ENCODE measurements at regions not wholly inside any gene's neighbourhood (a gene's known extent, or its start where the extent isn't known, plus 50 kb on each side); places are given as distances from the start of the nearest gene placed in this dataset.

DNA sequence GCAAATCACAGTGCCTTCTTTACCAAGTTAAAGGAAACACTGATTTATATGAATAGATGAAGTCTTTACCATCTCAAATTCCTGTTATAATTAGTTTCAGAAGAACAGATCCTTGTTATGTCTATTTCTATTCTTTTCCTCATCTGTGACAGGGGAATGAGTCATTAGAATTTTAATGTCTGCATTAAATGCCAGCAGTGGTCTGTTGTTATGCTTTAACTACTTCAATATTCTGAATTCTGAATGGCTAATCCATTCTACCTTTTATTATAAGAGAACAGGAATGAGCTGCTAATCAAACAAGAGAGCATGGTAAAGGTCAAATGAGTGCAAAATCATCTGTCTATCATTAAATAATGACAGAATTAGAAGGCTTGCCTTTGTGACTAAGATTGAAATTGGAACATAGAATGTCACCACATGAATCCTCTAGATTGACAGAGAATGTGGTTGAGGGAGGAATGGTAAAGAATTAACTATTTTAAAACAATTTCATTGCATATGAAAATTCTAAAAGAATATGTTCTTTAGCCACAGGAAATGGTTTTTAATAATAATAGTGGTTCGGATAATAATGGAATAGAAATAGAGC lies 935.5 kb downstream of the ADGRL3 start:
- DNase-seq (ENCODE audit: low spot score), result no peak

GRCh38 chr4:62133977-62134376 lies 933.9 kb downstream of the ADGRL3 start:
- no peak for DNase-seq (ENCODE audit: low spot score)

DNA sequence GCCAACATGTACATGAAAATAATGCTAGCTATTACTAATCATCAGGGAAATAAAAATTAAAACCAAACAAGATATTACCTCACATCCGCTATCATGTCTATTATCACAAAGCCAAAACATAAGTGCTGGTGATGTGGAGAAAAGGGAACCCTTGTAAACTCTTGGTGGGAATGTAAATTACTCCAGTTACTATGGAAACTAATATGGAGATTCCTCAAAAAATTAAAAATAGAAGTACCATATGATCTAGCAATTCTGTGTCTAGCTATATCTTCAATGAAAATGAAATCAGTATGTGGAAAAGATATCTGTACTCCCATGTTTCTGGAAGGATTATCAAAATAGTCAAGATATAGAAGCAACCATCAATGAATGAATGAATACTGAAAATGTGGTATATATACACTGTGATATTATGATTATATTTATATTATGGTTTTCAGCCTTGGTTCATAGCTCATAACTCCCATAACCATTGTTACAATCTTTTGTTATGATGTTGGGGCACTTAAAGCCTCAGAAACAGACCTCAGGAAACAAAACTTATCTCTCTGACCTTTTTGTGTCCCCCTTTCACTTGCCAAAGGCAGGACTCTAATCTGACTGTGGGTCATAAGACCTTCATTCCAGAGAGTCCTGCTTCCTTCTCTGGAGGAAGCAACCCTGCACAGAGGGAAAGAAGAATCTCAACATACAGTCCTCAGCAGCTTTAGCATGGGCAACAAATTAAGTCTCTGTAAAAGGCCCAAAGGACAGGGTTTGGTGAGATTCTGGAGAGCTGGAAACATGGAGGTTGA lies 933.2 kb downstream of the ADGRL3 start:
- no peak for DNase-seq (ENCODE audit: low spot score)

- no peak for DNase-seq (ENCODE audit: low spot score)
Measured at GRCh38 chr4:62131049-62131448, 930.9 kb downstream of the ADGRL3 start.

GRCh38 chr4:62130637-62131036 lies 930.5 kb downstream of the ADGRL3 start:
- no peak for DNase-seq (ENCODE audit: low spot score)

GRCh38 chr4:62130230-62130629 lies 930.1 kb downstream of the ADGRL3 start:
- DNase-seq (ENCODE audit: low spot score), result no peak

Measured in cerebellar cortex (tissue), 1 donor.